Urothelium cell line (cell line): ENCODE measurements at regions not wholly inside any gene's neighbourhood (a gene's known extent, or its start where the extent isn't known, plus 50 kb on each side); places are given as distances from the start of the nearest gene placed in this dataset.

Source experiments
- DNase-seq: peaks from one replicate; pipeline ENCODE4 v3.0.0; 2011; ENCODE audit warnings: low spot score, mixed read lengths
- FAIRE-seq: peaks from 2 replicates; lab custom pipeline; 2011; peaks lifted over from hg19 to GRCh38; lab: Jason Lieb, UNC

DNA sequence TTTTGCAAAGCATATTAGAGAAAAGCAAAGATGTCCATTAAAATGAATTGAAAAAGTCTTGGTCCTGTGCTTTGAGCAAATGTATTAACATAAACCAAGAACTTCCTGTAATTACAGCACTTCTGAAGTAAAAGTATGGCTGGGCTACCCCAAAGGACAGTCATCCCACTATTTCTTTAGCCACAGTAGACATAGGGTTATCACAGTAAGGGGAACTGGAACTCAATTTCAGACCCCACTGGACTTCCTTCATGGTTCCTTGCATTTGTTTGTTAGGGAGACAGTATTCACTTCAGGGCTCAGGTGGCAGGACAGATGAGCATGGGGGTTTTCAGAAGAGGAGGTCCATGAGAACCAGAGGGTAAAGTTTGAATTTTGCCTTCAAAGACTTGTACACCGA lies 203.1 kb upstream of the PDE1C start:
- no peak for FAIRE-seq
- DNase-seq = no peak

DNA sequence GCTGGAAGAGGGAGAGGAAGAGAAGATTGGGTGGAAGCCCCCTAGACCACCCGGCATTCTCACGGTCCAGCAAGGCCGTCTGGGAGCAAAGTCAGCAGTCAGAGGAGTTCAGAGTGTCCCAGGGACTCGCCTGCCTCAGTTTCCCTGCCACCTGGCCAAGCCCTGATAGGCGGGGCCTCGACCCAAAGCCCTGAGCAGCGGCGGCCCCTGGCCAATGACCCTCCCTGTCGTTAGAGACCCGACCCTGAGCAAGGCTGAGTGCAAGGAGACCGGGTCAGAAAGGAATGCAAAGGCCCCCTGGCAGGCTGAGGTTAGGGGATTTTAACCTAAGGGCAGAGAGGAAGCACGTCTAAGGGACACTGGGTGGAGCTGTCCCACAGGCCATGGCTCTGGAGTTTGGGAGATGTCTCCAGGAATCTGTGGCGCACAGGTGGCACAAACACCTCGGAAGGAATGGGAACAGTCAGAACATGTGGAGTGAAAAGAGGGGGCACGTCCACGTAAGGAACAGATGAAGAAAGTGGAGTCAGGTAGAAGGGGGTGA lies 196.8 kb upstream of the PDE1C start:
- FAIRE-seq (no peak), DNase-seq (no peak)

GRCh38 chr7:32264702-32265284 lies 194.6 kb upstream of the PDE1C start:
- FAIRE-seq = peak; percentile 40
- no peak for DNase-seq

DNA sequence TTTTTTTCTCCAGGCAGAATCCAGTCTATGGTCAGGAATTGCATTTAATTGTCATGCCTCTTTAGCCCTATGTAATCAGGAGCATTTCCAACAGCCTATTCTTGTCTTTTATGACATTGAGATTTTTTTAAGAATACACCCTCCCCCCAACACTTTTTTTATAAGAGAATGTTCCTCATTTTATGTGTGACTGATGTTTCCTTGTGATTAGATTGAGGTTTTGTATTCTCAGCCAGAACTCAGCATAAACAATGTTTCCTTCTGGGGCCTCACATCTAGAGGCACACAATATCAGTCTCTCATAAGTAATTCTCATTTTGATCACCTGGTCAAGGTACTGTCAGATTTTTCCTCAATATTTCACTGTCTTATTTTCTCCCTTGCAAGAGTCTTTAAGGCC lies 193.4 kb upstream of the PDE1C start:
- FAIRE-seq (no peak), DNase-seq (no peak)

- FAIRE-seq = no peak
- no peak for DNase-seq
Observed at GRCh38 chr7:32262315-32262714, 192.1 kb upstream of the PDE1C start.

- no peak for FAIRE-seq
Observed at GRCh38 chr7:32259931-32260596, 189.9 kb upstream of the PDE1C start.

DNA sequence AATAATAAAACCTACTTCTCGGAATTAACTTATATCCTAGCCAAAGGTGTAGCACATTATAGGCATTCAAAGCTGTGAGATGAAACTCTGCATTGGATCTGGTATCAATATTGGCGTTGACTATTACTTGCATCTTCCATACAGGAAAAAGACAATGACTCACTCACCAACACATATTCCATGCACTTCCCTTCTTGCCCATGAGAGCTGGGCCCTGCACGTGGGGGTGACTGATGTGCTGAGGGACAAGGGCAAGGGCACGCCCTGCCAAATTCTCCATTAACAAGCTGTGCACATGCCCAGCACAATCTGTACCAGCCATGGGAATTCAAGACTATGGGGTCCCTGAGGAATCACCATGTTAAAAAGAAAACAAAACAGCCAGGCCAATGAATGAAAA lies 188.1 kb upstream of the PDE1C start:
- DNase-seq (no peak), FAIRE-seq (no peak)

More at GRCh38 chr7:32259931-32260596, 189.9 kb upstream of the PDE1C start:
- no peak for DNase-seq

DNA sequence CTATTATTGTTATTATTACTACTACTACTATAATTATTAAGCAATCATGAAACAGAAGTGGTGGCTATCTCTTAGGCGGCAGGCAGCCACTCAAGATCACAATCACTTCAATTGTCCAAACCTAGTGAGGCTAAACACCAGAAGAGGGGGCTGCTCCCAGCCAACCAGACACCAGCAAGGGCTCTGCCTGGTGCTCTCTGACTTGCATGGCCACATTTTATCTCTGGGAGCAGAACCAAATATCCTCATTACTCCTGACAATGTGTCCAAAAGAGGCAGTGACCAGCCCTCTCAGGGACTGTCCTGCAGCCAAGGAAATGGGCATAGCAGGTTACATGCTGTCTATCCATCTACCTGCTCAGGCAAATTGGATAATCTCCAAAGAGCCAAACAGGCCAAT lies 187.4 kb upstream of the PDE1C start:
- DNase-seq = no peak
- no peak for FAIRE-seq

GRCh38 chr7:32256811-32257210 lies 186.6 kb upstream of the PDE1C start:
- FAIRE-seq (no peak), DNase-seq (no peak)

GRCh38 chr7:32256376-32256775 lies 186.2 kb upstream of the PDE1C start:
- DNase-seq (no peak), FAIRE-seq (no peak)

- FAIRE-seq (no peak), DNase-seq (no peak)
Observed at GRCh38 chr7:32255036-32255435, 184.8 kb upstream of the PDE1C start.

- no peak for DNase-seq
- FAIRE-seq = no peak
Observed at GRCh38 chr7:32253299-32253698, 183.1 kb upstream of the PDE1C start.

DNA sequence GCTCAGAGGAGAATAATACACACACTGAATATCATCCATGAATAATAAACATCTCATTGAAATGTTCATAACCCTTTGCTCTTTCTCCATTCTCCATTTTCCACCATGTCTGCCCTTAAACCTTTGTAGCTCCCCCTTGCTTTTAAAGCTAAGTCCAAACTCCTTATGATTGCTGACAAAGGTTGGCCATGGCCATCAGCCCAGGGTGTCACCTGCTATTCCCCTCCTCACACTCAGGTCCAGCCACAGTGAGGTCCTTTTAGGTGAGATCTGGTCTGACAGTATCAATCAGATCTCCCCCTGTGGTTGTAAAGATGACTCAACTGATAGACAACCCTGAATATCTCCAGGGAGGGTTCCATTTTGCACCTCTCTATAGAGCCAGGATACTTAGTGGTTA lies 181.5 kb upstream of the PDE1C start:
- FAIRE-seq (peak; percentile 65), DNase-seq (no peak)

GRCh38 chr7:32250471-32251260 lies 180.5 kb upstream of the PDE1C start:
- FAIRE-seq (no peak), DNase-seq (no peak)

DNA sequence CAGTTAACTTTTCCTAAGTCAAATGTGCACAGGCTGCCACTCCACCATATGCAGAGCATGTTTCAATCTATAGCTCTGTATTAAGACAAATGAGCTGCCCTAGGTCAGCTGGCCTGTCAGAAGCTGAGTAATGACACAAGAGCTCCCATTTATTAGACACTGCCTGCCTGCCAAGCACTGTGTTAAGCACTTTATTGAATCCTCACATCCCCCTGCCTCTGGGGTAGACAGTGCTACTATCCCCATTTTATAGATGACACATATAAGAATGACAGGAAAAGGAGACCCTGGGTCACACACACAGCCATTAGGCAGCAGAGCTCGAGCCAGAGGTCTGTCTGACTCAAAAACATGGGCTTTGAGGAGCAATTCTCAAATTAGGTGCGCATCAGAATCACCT lies 179.8 kb upstream of the PDE1C start:
- FAIRE-seq (no peak), DNase-seq (no peak)

GRCh38 chr7:32248522-32248921 lies 178.3 kb upstream of the PDE1C start:
- DNase-seq (no peak), FAIRE-seq (peak; percentile 48)

GRCh38 chr7:32244806-32245345 lies 174.7 kb upstream of the PDE1C start:
- FAIRE-seq (no peak), DNase-seq (no peak)

- DNase-seq (no peak), FAIRE-seq (no peak)
Observed at GRCh38 chr7:32243687-32244290, 173.6 kb upstream of the PDE1C start.

- FAIRE-seq (no peak), DNase-seq (no peak)
Observed at GRCh38 chr7:32242436-32242835, 172.2 kb upstream of the PDE1C start.

GRCh38 chr7:32241636-32242035 lies 171.4 kb upstream of the PDE1C start:
- no peak for DNase-seq
- peak; percentile 87 for FAIRE-seq

DNA sequence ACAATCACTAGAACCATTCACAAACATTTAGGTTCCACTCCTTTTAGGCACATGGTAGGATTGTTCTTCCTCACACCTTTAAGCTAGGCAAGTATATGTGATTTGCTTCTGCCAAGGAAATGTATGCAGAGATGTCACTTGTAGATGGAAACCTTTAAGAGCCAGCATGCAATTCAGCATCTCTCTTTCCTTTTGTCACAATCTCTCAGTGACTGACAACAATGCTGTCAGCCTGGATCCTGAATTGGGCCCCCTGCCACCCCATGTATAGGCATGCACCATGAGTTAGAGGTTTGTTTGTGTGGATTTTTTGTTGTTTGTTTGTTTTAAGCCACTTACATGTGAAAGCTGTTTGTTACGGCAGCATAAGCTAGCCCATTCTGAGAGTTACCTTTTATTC lies 169.6 kb upstream of the PDE1C start:
- DNase-seq = no peak

More for the DNA sequence above, 169.6 kb upstream of the PDE1C start:
- FAIRE-seq = no peak
